GM12878 (cell line): ENCODE measurements at regions not wholly inside any gene's neighbourhood (a gene's known extent, or its start where the extent isn't known, plus 50 kb on each side); places are given as distances from the start of the nearest gene placed in this dataset.

ENCODE experiments used
- ATAC-seq: fragments of 200-7000 bp; cut with Tn5 transposase; 3 replicates; pipeline ENCODE4 v1.9.1; 2020; ENCODE audit warnings: mild to moderate bottlenecking, moderate library complexity
- BruUV-seq: library from RNA; stranded (reverse); fragments of 400-500 nt; replicated peaks from 2 replicates; lab custom pipeline; 2021; lab: Mats Ljungman, UMichigan
- CTCF ChIA-PET: fragments of 300-600 bp; sonication (Branson Sonifier 250); formaldehyde crosslinking; extraction: SDS; loops from one replicate; lab custom pipeline; 2021; ENCODE audit warnings: inconsistent platforms; lab: Yijun Ruan, JAX
- POLR2A ChIA-PET: fragments of 350-600 bp; formaldehyde crosslinking; extraction: SDS; loops from one replicate; lab custom pipeline; 2021; ENCODE audit warnings: inconsistent platforms; lab: Charles Lee
- RAD21 ChIA-PET: fragments of 300-600 bp; sonication (Branson Sonifier 250); formaldehyde crosslinking; loops from one replicate; lab custom pipeline; 2023; ENCODE audit warnings: antibody characterized with exemption; ENCODE audit not compliant: unreplicated experiment; lab: Charles Lee
- SMC1A ChIA-PET: fragments of 300-600 bp; sonication (Branson Sonifier 250); formaldehyde crosslinking; loops from one replicate; lab custom pipeline; 2023; ENCODE audit not compliant: unreplicated experiment, uncharacterized antibody; lab: Charles Lee
- DNase-seq: peaks from one replicate; pipeline ENCODE4 v3.0.0-alpha.2; 2011; ENCODE audit warnings: low read depth, low spot score
- FAIRE-seq: peaks from 3 replicates; lab custom pipeline; 2011; peaks lifted over from hg19 to GRCh38; lab: Jason Lieb, UNC
- H2AFZ ChIP-seq: 2 replicates; pipeline ENCODE4 v1.6.0; 2011; ENCODE audit warnings: low read depth, low read length, control low read depth; ENCODE audit not compliant: control insufficient read depth
- H3K27ac ChIP-seq: 2 replicates; pipeline ENCODE4 v1.5.1; 2011; ENCODE audit warnings: control low read depth; ENCODE audit not compliant: control insufficient read depth, insufficient read depth
- H3K27me3 ChIP-seq, 2 experiments: replicated peaks in 1 of 2; 2 replicates each; pipeline versions ENCODE4 v1.6.0 to v1.6.1; 2011; ENCODE audit warnings: low read length in 1 of 2; ENCODE audit not compliant: control insufficient read depth in 2 of 2, insufficient read depth in 2 of 2
- H3K36me3 ChIP-seq, 2 experiments: 2 replicates each; pipeline ENCODE4 v1.5.1; 2011; ENCODE audit warnings: low read length in 1 of 2; ENCODE audit not compliant: control insufficient read depth in 2 of 2, insufficient read depth in 2 of 2
- H3K4me1 ChIP-seq: 2 replicates; pipeline ENCODE4 v1.6.1; 2011; ENCODE audit warnings: mild to moderate bottlenecking, low read length, moderate library complexity, mixed read lengths; ENCODE audit not compliant: control insufficient read depth, insufficient read depth
- H3K4me2 ChIP-seq: 2 replicates; pipeline ENCODE4 v1.6.0; 2011; ENCODE audit warnings: control low read depth; ENCODE audit not compliant: control insufficient read depth, insufficient read depth
- H3K4me3 ChIP-seq: fragments of 200-600 bp; sonication (generic); 2 replicates; pipeline ENCODE4 v1.5.1; 2016
- H3K79me2 ChIP-seq: 2 replicates; pipeline ENCODE4 v1.6.0; 2011; ENCODE audit warnings: low read length; ENCODE audit not compliant: control insufficient read depth, insufficient read depth
- H3K9ac ChIP-seq: 2 replicates; pipeline ENCODE4 v1.8.0; 2011; ENCODE audit warnings: low read length, control low read depth, mixed read lengths; ENCODE audit not compliant: control insufficient read depth, insufficient read depth
- H3K9me3 ChIP-seq: replicated peaks from 3 replicates; pipeline ENCODE4 v1.5.1; 2011; ENCODE audit warnings: mild to moderate bottlenecking, low read length; ENCODE audit not compliant: control insufficient read depth, insufficient read depth
- H4K20me1 ChIP-seq: 2 replicates; pipeline ENCODE4 v1.6.0; 2011; ENCODE audit not compliant: control insufficient read depth, insufficient read depth
- BACH1 ChIP-seq: fragments of 450-650 bp; IDR thresholded peaks from 2 replicates; pipeline ENCODE4 v1.6.1; 2017; ENCODE audit warnings: mild to moderate bottlenecking, borderline replicate concordance
- CHD2 ChIP-seq: IDR thresholded peaks from 2 replicates; pipeline ENCODE4 v1.6.1; 2011; ENCODE audit warnings: low read depth, low read length, improper control_type of control experiment, borderline replicate concordance
- CREB1 ChIP-seq: IDR thresholded peaks from 2 replicates; pipeline ENCODE4 v1.6.1; 2012; ENCODE audit warnings: low read depth, mild to moderate bottlenecking, inconsistent platforms
- E2F8 ChIP-seq: fragments of 450-650 bp; IDR thresholded peaks from 2 replicates; pipeline ENCODE4 v1.6.1; 2018; ENCODE audit warnings: mild to moderate bottlenecking, low read depth, moderate library complexity; ENCODE audit not compliant: partially characterized antibody
- PAX5 ChIP-seq: IDR thresholded peaks from 2 replicates; pipeline ENCODE4 v1.6.1; 2011; ENCODE audit warnings: low read depth, low read length, borderline replicate concordance
- PAX8 ChIP-seq: fragments of 450-650 bp; IDR thresholded peaks from 2 replicates; pipeline ENCODE4 v1.6.1; 2017; ENCODE audit warnings: mild to moderate bottlenecking, moderate library complexity
- POLR2AphosphoS5 ChIP-seq: IDR thresholded peaks from 2 replicates; pipeline ENCODE4 v1.6.1; 2011; ENCODE audit warnings: mild to moderate bottlenecking, low read length, inconsistent platforms
- REST ChIP-seq: IDR thresholded peaks from 2 replicates; pipeline ENCODE4 v1.6.1; 2012; ENCODE audit warnings: mild to moderate bottlenecking, low read depth, low read length
- SIN3A ChIP-seq: IDR thresholded peaks from 2 replicates; pipeline ENCODE4 v1.6.1; 2012; ENCODE audit warnings: low read depth, low read length, improper control_type of control experiment
- SRF ChIP-seq, 2 experiments: IDR thresholded peaks; 2 replicates each; pipeline ENCODE4 v1.6.1; 2011; ENCODE audit warnings: low read depth in 2 of 2, low read length in 2 of 2, mild to moderate bottlenecking in 1 of 2, moderate library complexity in 1 of 2
- ZSCAN29 ChIP-seq: fragments of 450-650 bp; IDR thresholded peaks from 2 replicates; pipeline ENCODE4 v1.6.1; 2017; ENCODE audit warnings: mild to moderate bottlenecking, moderate library complexity
- WGBS: methylation state at CpG from one replicate; pipeline ENCODE4 v1.1.6; 2016; ENCODE audit warnings: low lambda C conversion rate; ENCODE audit not compliant: insufficient replicate concordance, insufficient coverage; ENCODE audit errors: missing lambda C conversion rate; 5-methylcytosine and 5-hydroxymethylcytosine counted together
- in situ Hi-C: fragments of 300-500 bp; cut with MboI; formaldehyde crosslinking; loops from 9 replicates; pipeline ENCODE4 v1.14.3; 2018; ENCODE audit warnings: mixed read lengths
- intact Hi-C: fragments of 100-400 bp; cut with micrococcal nuclease; formaldehyde crosslinking; loops from one replicate; pipeline ENCODE4 v1.14.2; 2022; ENCODE audit not compliant: unreplicated experiment
- TF ChIP-seq, protein P1 (sequence below): fragments of 450-650 bp; IDR thresholded peaks from 2 replicates; pipeline ENCODE4 v1.6.1; 2017; ENCODE audit warnings: mild to moderate bottlenecking, moderate library complexity

DNA sequence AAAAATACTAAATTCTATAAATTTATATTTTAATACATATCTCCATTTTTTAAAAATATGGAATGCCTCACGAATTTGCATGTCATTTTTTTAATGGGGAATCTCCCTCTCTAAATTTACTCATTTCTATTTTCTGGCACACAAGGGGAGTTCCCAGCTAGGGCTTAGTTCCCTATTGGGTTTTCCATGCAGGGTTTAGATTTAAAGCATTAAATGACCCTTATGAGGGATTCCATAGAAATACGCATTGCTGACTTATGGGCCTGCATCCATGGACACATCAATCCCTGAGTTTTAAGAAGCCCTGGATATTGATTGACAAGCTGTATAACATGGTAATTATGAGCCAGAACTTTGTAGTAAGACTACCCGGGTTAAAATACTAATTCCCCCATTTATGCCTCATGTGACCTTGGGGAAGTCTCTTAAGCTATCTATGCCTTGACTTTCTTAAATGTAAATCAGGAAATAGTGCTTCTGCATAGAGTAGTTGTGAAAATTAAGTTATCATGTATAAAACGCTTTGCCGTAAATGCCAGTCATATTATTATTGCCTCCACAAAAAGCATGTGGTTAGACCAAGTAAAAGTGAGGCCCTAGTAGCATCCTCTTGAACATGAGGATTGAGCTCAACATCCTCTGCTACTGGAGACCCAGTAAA lies 78.8 kb upstream of the ANKRD1 start:
- ChIA-PET RAD21 (interaction anchor here (0.6 to 3.6 kb wide), 11 partner anchors 7 to 299 kb away, joined by 3 to 28 read pairs (median 6); no protein-coding TSS in a partner anchor), SMC1A (interaction anchor here (0.7 to 13.3 kb wide), 17 partner anchors 10 to 261 kb away, joined by 3 to 296 read pairs (median 6); partner anchors contain the start of gene RPP30), POLR2A (interaction anchor here (0.9 to 1.8 kb wide), 8 partner anchors 8 to 200 kb away, joined by 3 to 6 read pairs (median 4); no protein-coding TSS in a partner anchor), CTCF (interaction anchor here (1.1 to 9.9 kb wide), 7 partner anchors 11 to 250 kb away, joined by 3 to 289 read pairs (median 3); no protein-coding TSS in a partner anchor)
- Histone ChIP-seq H3K79me2 (peaks cover 38% of the 10 kb centered on the region), H3K27ac (peak overlapping the region; percentile 87), H4K20me1 (no peaks in the 10 kb centered on the region), H3K9ac (peak overlapping the region; percentile 33; the same call in 1 of the 2 replicates), H3K4me2 (peak overlapping the region; percentile 61; the same call in 1 of the 2 replicates), H3K36me3 (no peaks in the 10 kb centered on the region), H3K4me3 (no peak overlapping the region), H3K27me3 (no peaks in the 10 kb centered on the region), H2AFZ (peak overlapping the region; percentile 33; the same call in 1 of the 2 replicates), H3K9me3 (peaks cover 35% of the 10 kb centered on the region; the same call in 2 of the 3 replicates), H3K4me1 (peaks cover 33% of the 10 kb centered on the region)
- ATAC-seq (peak; percentile 69), DNase-seq (peak; percentile 54), FAIRE-seq (no peak)
- 38% methylated on average over 5 of the region's 5 CpGs for WGBS
- intact Hi-C loops = loop anchor here (10.0 kb wide), 1 partner anchor 415 kb away; the partner anchor contains the start of gene HECTD2
- BruUV-seq = no TSS peak
- in situ Hi-C loops = loop anchor here (10.0 kb wide), 1 partner anchor 245 kb away; no protein-coding TSS in a partner anchor
- TF ChIP-seq CREB1 (peak; percentile 31; the same call in 1 of the 2 replicates), REST (no peak), BACH1 (peak; percentile 40; the same call in 1 of the 2 replicates), E2F8 (no peak), POLR2AphosphoS5 (no peak), ZSCAN29 (no peak), PAX5 (no peak), SIN3A (no peak), PAX8 (no peak), SRF (IDR thresholded peaks at IDR 0.05; ENCODE audit: low read depth in 2 of 2, low read length in 2 of 2) (no peak), CHD2 (no peak)
- TF ChIP-seq, protein P1, sequence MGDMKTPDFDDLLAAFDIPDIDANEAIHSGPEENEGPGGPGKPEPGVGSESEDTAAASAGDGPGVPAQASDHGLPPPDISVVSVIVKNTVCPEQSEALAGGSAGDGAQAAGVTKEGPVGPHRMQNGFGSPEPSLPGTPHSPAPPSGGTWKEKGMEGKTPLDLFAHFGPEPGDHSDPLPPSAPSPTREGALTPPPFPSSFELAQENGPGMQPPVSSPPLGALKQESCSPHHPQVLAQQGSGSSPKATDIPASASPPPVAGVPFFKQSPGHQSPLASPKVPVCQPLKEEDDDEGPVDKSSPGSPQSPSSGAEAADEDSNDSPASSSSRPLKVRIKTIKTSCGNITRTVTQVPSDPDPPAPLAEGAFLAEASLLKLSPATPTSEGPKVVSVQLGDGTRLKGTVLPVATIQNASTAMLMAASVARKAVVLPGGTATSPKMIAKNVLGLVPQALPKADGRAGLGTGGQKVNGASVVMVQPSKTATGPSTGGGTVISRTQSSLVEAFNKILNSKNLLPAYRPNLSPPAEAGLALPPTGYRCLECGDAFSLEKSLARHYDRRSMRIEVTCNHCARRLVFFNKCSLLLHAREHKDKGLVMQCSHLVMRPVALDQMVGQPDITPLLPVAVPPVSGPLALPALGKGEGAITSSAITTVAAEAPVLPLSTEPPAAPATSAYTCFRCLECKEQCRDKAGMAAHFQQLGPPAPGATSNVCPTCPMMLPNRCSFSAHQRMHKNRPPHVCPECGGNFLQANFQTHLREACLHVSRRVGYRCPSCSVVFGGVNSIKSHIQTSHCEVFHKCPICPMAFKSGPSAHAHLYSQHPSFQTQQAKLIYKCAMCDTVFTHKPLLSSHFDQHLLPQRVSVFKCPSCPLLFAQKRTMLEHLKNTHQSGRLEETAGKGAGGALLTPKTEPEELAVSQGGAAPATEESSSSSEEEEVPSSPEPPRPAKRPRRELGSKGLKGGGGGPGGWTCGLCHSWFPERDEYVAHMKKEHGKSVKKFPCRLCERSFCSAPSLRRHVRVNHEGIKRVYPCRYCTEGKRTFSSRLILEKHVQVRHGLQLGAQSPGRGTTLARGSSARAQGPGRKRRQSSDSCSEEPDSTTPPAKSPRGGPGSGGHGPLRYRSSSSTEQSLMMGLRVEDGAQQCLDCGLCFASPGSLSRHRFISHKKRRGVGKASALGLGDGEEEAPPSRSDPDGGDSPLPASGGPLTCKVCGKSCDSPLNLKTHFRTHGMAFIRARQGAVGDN = 0 out of 2 replicates have a peak, but pooled peaks have one; percentile 16
